ENCODE measurements at regions not wholly inside any gene's neighbourhood (a gene's known extent, or its start where the extent isn't known, plus 50 kb on each side); places are given as distances from the start of the nearest gene placed in this dataset.

- DNase-seq (ENCODE audit: low read depth): no peak
- no peak overlapping the region for H3K4me3 ChIP-seq (ENCODE audit: low read depth, low read length)
- TF ChIP-seq, protein P1, sequence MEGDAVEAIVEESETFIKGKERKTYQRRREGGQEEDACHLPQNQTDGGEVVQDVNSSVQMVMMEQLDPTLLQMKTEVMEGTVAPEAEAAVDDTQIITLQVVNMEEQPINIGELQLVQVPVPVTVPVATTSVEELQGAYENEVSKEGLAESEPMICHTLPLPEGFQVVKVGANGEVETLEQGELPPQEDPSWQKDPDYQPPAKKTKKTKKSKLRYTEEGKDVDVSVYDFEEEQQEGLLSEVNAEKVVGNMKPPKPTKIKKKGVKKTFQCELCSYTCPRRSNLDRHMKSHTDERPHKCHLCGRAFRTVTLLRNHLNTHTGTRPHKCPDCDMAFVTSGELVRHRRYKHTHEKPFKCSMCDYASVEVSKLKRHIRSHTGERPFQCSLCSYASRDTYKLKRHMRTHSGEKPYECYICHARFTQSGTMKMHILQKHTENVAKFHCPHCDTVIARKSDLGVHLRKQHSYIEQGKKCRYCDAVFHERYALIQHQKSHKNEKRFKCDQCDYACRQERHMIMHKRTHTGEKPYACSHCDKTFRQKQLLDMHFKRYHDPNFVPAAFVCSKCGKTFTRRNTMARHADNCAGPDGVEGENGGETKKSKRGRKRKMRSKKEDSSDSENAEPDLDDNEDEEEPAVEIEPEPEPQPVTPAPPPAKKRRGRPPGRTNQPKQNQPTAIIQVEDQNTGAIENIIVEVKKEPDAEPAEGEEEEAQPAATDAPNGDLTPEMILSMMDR (IDR thresholded peaks at IDR 0.05; ENCODE audit: low read depth, low read length): no peak
- TF ChIP-seq, protein P2, sequence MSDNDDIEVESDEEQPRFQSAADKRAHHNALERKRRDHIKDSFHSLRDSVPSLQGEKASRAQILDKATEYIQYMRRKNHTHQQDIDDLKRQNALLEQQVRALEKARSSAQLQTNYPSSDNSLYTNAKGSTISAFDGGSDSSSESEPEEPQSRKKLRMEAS (IDR thresholded peaks at IDR 0.05; ENCODE audit: low read depth, low read length): no peak
- no peak for TF ChIP-seq POLR2A (IDR thresholded peaks at IDR 0.05; ENCODE audit: extremely low read depth, insufficient read length)
- TF ChIP-seq MYC (IDR thresholded peaks at IDR 0.05; ENCODE audit: low read depth, low read length): no peak
Measured at GRCh38 chr6:167570460-167571400, 245.8 kb downstream of the TTLL2 start.

- H3K4me3 ChIP-seq (ENCODE audit: low read depth, low read length): no peak overlapping the region
- no peak for DNase-seq (ENCODE audit: low read depth)
- no peak for TF ChIP-seq POLR2A (IDR thresholded peaks at IDR 0.05; ENCODE audit: extremely low read depth, insufficient read length)
- TF ChIP-seq, protein P2 (IDR thresholded peaks at IDR 0.05; ENCODE audit: low read depth, low read length): no peak
- TF ChIP-seq, protein P1 (IDR thresholded peaks at IDR 0.05; ENCODE audit: low read depth, low read length): no peak
- TF ChIP-seq MYC (IDR thresholded peaks at IDR 0.05; ENCODE audit: low read depth, low read length): no peak
Measured at GRCh38 chr6:167571550-167571949, 246.7 kb downstream of the TTLL2 start.

DNA sequence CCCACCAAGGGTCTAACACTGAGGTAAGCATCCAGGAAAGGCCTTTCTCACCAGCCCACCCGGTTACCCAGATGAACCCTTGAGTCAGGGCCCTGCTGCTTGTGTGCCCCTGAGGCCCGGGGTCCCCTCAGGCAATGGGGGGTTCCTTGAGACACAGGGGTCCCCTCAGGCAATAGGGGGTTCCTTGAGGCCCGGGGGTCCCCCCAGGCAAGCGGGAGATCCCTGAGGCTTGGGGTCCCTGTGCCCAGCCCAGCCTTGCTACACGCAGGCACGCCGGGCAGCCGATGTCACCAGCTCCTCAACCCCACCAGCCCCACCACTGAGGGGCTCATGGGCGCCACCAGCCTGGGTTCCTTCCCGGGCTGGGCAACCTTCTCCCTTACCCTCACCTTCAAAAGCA lies 247.2 kb downstream of the TTLL2 start:
- TF ChIP-seq POLR2A (IDR thresholded peaks at IDR 0.05; ENCODE audit: extremely low read depth, insufficient read length): no peak
- TF ChIP-seq, protein P1 (IDR thresholded peaks at IDR 0.05; ENCODE audit: low read depth, low read length): no peak
- no peak for TF ChIP-seq MYC (IDR thresholded peaks at IDR 0.05; ENCODE audit: low read depth, low read length)
- TF ChIP-seq, protein P2 (IDR thresholded peaks at IDR 0.05; ENCODE audit: low read depth, low read length): no peak
- no peak for DNase-seq (ENCODE audit: low read depth)
- H3K4me3 ChIP-seq (ENCODE audit: low read depth, low read length): no peak overlapping the region

DNA sequence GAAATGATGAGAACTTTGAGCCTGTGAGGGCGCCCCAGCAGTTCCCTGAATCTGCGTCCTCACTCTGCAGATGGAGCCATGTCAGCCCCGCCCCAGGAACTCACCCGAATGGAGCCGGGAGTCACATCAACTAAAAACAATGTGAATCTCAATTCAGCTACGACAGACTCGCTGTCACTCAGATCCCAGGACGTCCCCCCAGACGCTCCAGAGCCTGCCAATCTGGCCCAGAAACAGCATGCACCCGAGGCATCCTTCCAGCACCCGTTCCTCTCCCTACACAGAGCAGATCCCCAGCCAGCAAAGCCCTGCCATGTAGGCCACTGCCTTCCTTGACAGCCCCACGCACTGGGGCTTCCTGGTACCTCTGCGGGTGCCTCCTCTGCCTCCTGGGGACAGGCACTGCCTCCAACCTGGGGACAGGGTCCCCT lies 248.0 kb downstream of the TTLL2 start:
- no peak for TF ChIP-seq POLR2A (IDR thresholded peaks at IDR 0.05; ENCODE audit: extremely low read depth, insufficient read length)
- no peak overlapping the region for H3K4me3 ChIP-seq (ENCODE audit: low read depth, low read length)
- no peak for DNase-seq (ENCODE audit: low read depth)

DNA sequence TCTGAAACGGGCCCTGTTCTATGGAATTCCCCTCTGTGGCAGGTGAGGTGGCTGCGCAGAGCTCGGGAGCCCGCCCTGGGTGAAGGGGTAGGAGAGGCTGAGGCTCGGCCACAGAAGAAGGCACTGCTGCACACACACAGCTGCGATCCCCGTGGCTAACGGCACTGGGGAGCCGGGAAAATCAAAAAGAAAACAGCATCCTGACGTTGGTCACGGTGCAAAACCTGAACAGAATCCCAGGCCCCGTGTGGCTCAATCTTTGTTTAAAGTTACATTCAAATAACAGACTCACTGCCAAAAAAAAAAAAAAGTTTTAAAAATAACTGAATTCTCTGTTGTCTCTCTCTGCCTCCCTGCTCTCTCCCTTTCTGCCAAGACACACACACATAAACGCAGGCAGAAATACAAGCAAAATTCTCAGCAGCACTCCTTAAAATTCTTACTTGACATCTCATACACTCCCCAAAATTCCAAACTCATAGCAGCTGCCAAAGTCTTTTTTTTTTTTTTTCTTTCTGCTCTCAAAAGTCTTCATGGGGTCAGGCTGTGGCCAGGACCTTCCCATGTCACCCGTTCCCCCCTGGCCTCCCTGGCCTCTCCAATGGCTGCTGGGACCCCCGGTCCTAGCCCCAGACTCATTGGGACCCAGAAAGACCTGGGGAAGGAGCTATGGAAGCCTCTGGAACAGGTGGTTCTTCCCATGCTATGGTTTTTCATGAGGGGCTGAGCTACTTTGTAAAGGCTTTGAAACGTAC lies 248.8 kb downstream of the TTLL2 start:
- no peak overlapping the region for H3K4me3 ChIP-seq (ENCODE audit: low read depth, low read length)
- TF ChIP-seq, protein P1 (IDR thresholded peaks at IDR 0.05; ENCODE audit: low read depth, low read length): no peak
- TF ChIP-seq, protein P2 (IDR thresholded peaks at IDR 0.05; ENCODE audit: low read depth, low read length): no peak
- TF ChIP-seq MYC (IDR thresholded peaks at IDR 0.05; ENCODE audit: low read depth, low read length): no peak
- TF ChIP-seq POLR2A (IDR thresholded peaks at IDR 0.05; ENCODE audit: extremely low read depth, insufficient read length): no peak

More for the DNA sequence above, 248.8 kb downstream of the TTLL2 start:
- DNase-seq (ENCODE audit: low read depth): no peak

Data from NB4 (cell line).